Nephron (organoid): ENCODE measurements at regions not wholly inside any gene's neighbourhood (a gene's known extent, or its start where the extent isn't known, plus 50 kb on each side); places are given as distances from the start of the nearest gene placed in this dataset.

Experiments
- H3K27ac Mint-ChIP-seq, 3 experiments: 2 replicates each; pipeline ENCODE4 v1.8.0; 2020; ENCODE audit warnings: mixed read lengths in 3 of 3, mild to moderate bottlenecking in 2 of 3, moderate library complexity in 1 of 3
- H3K27me3 Mint-ChIP-seq: 2 replicates; pipeline ENCODE4 v1.8.0; 2021; ENCODE audit warnings: low read depth, mild to moderate bottlenecking, moderate library complexity, mixed read lengths
- H3K36me3 Mint-ChIP-seq: 2 replicates; pipeline ENCODE4 v1.8.0; 2020; ENCODE audit warnings: low read depth, mixed read lengths
- H3K4me1 Mint-ChIP-seq: 2 replicates; pipeline ENCODE4 v1.8.0; 2020; ENCODE audit warnings: mixed read lengths
- H3K4me3 Mint-ChIP-seq, 3 experiments: 2 replicates each; pipeline ENCODE4 v1.8.0; 2020; ENCODE audit warnings: mild to moderate bottlenecking in 3 of 3, mixed read lengths in 3 of 3, moderate library complexity in 2 of 3
- H3K9me3 Mint-ChIP-seq: 2 replicates; pipeline ENCODE4 v1.8.0; 2020; ENCODE audit warnings: mixed read lengths
- CTCF ChIP-seq, 3 experiments: fragments of 200-600 bp; sonication (generic); IDR thresholded peaks; one replicate each; pipeline ENCODE4 v1.5.0; 2021; ENCODE audit warnings: antibody characterized with exemption in 3 of 3; ENCODE audit not compliant: unreplicated experiment in 3 of 3

- TF ChIP-seq CTCF (IDR thresholded peaks at IDR 0.05; ENCODE audit: unreplicated experiment in 3 of 3), result no peak
- H3K27ac Mint-ChIP-seq, result peak overlapping the region in 2 of 3 experiments; percentile 46 to 89
- peaks cover 12% of the 10 kb centered on the region for H3K4me1 Mint-ChIP-seq
- H3K9me3 Mint-ChIP-seq, result no peaks in the 10 kb centered on the region
- no peak overlapping the region for H3K4me3 Mint-ChIP-seq
- H3K27me3 Mint-ChIP-seq, result no peaks in the 10 kb centered on the region
- no peaks in the 10 kb centered on the region for H3K36me3 Mint-ChIP-seq
These were observed 699.9 kb downstream of the C12orf50 start for GRCh38 chr12:87329076-87329863.

DNA sequence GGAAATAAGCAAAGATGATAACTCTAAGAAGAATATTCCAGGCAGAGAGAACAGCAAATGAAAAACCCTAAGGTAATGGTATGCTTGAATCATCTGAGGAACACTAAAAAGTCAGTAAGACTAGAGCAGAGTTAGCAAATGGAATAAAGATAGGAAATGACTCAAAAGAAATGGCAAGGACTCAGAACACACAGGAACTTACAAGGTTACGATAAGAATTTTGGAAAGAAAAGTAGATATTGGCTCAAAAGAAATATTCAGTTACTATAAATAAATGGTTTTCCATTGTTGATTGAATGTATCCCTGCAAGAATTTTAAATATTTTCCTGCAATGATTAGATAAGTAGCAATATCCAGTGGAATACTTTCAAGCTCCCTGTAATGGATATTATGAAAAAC, 705.8 kb downstream of the C12orf50 start:
- H3K27ac Mint-ChIP-seq, result no peak overlapping the region
- no peak overlapping the region for H3K4me3 Mint-ChIP-seq
- no peaks in the 10 kb centered on the region for H3K9me3 Mint-ChIP-seq
- H3K36me3 Mint-ChIP-seq, result no peaks in the 10 kb centered on the region
- TF ChIP-seq CTCF (IDR thresholded peaks at IDR 0.05; ENCODE audit: unreplicated experiment in 3 of 3), result no peak
- no peaks in the 10 kb centered on the region for H3K27me3 Mint-ChIP-seq
- H3K4me1 Mint-ChIP-seq, result no peaks in the 10 kb centered on the region

- no peaks in the 10 kb centered on the region for H3K27me3 Mint-ChIP-seq
- no peaks in the 10 kb centered on the region for H3K36me3 Mint-ChIP-seq
- no peaks in the 10 kb centered on the region for H3K4me1 Mint-ChIP-seq
- no peak overlapping the region for H3K27ac Mint-ChIP-seq
- H3K9me3 Mint-ChIP-seq, result no peaks in the 10 kb centered on the region
- TF ChIP-seq CTCF (IDR thresholded peaks at IDR 0.05; ENCODE audit: unreplicated experiment in 3 of 3), result no peak
- no peak overlapping the region for H3K4me3 Mint-ChIP-seq
These were observed 708.5 kb downstream of the C12orf50 start for GRCh38 chr12:87320724-87321123.

DNA sequence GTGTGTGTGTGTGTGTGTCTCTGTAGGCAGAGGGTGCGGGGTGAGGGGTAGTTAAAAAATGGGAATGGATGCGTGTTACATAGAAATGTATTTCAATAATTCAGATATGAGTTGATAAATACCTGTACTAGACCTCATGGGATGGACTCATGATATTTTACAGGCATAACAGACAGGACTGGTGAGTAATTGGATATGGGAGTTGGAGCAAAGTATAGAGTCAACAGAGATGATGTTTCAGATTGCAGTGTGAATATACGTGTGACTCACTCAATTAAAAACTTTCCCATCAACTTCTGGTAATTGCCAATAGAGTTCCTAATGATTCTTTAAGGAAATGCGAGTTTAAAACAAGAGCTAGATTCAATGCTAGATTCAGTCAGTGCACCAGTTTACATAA, 711.9 kb downstream of the C12orf50 start:
- Mint-ChIP-seq H3K4me1 (no peaks in the 10 kb centered on the region), H3K4me3 (no peak overlapping the region), H3K36me3 (no peaks in the 10 kb centered on the region), H3K27ac (no peak overlapping the region), H3K9me3 (no peaks in the 10 kb centered on the region), H3K27me3 (no peaks in the 10 kb centered on the region)
- TF ChIP-seq CTCF (IDR thresholded peaks at IDR 0.05; ENCODE audit: unreplicated experiment in 3 of 3), result no peak

- H3K27ac Mint-ChIP-seq, result no peak overlapping the region
- no peaks in the 10 kb centered on the region for H3K36me3 Mint-ChIP-seq
- no peaks in the 10 kb centered on the region for H3K4me1 Mint-ChIP-seq
- no peak overlapping the region for H3K4me3 Mint-ChIP-seq
- H3K27me3 Mint-ChIP-seq, result no peaks in the 10 kb centered on the region
- TF ChIP-seq CTCF (IDR thresholded peaks at IDR 0.05; ENCODE audit: unreplicated experiment in 3 of 3), result no peak
- H3K9me3 Mint-ChIP-seq, result no peaks in the 10 kb centered on the region
These were observed 718.0 kb downstream of the C12orf50 start for GRCh38 chr12:87311206-87311605.

- H3K27me3 Mint-ChIP-seq, result no peaks in the 10 kb centered on the region
- no peak overlapping the region for H3K4me3 Mint-ChIP-seq
- no peak for TF ChIP-seq CTCF (IDR thresholded peaks at IDR 0.05; ENCODE audit: unreplicated experiment in 3 of 3)
- no peaks in the 10 kb centered on the region for H3K9me3 Mint-ChIP-seq
- H3K27ac Mint-ChIP-seq, result no peak overlapping the region
- no peaks in the 10 kb centered on the region for H3K4me1 Mint-ChIP-seq
- H3K36me3 Mint-ChIP-seq, result no peaks in the 10 kb centered on the region
These were observed 719.1 kb downstream of the C12orf50 start for GRCh38 chr12:87310126-87310525.
